CD4-positive, alpha-beta memory T cell (primary cell): ENCODE measurements at regions not wholly inside any gene's neighbourhood (a gene's known extent, or its start where the extent isn't known, plus 50 kb on each side); places are given as distances from the start of the nearest gene placed in this dataset.

Experiments used
- CTCF ChIA-PET: fragments of 350-600 bp; sonication (Branson Sonifier 250); formaldehyde crosslinking; loops from one replicate; lab custom pipeline; 2021; ENCODE audit warnings: inconsistent platforms; ENCODE audit not compliant: partially characterized antibody; lab: Charles Lee
- POLR2A ChIA-PET: fragments of 350-600 bp; sonication (Branson Sonifier 250); formaldehyde crosslinking; loops from one replicate; lab custom pipeline; 2021; ENCODE audit not compliant: partially characterized antibody; lab: Charles Lee
- DNase-seq, 5 donors: peaks; one replicate each; pipeline versions ENCODE4 v3.0.0 to v3.0.0-alpha.2; 2020 to 2022; ENCODE audit warnings: mixed read lengths in 1 of 5
- H3K27ac ChIP-seq: one replicate; pipeline ENCODE4 v1.7.0; 2013; ENCODE audit warnings: low read depth, low read length
- H3K27me3 ChIP-seq: 2 replicates; pipeline ENCODE4 v1.7.0; 2013; ENCODE audit warnings: mild to moderate bottlenecking, low read length, moderate library complexity; ENCODE audit not compliant: insufficient read depth
- H3K36me3 ChIP-seq: 2 replicates; pipeline ENCODE4 v1.7.0; 2013; ENCODE audit warnings: mild to moderate bottlenecking, low read length, moderate library complexity; ENCODE audit not compliant: insufficient read depth
- H3K4me1 ChIP-seq: 2 replicates; pipeline ENCODE4 v1.7.0; 2013; ENCODE audit warnings: mild to moderate bottlenecking, low read length, moderate library complexity; ENCODE audit not compliant: insufficient read depth
- H3K4me3 ChIP-seq, 2 donors: one replicate each; pipeline ENCODE4 v1.7.0; 2013; ENCODE audit warnings: low read length in 2 of 2, mild to moderate bottlenecking in 1 of 2
- H3K9me3 ChIP-seq, 2 donors: one replicate each; pipeline ENCODE4 v1.7.0; 2013; ENCODE audit warnings: low read length in 2 of 2, control low read depth in 1 of 2; ENCODE audit not compliant: control insufficient read depth in 1 of 2
- H3K27ac Mint-ChIP-seq, 7 donors: one replicate each; pipeline ENCODE4 v1.8.0; 2020 to 2021; ENCODE audit warnings: mixed read lengths in 7 of 7, mild to moderate bottlenecking in 6 of 7, inconsistent platforms in 3 of 7, moderate library complexity in 3 of 7
- H3K27me3 Mint-ChIP-seq, 2 donors: one replicate each; pipeline ENCODE4 v1.8.0; 2020 to 2021; ENCODE audit warnings: mixed read lengths in 2 of 2
- H3K36me3 Mint-ChIP-seq, 2 donors: one replicate each; pipeline ENCODE4 v1.8.0; 2020 to 2021; ENCODE audit warnings: mixed read lengths in 2 of 2, inconsistent platforms in 1 of 2, mild to moderate bottlenecking in 1 of 2
- H3K4me1 Mint-ChIP-seq, 4 donors: one replicate each; pipeline ENCODE4 v1.8.0; 2020 to 2021; ENCODE audit warnings: mixed read lengths in 4 of 4, mild to moderate bottlenecking in 1 of 4
- H3K4me3 Mint-ChIP-seq, 8 donors: one replicate each; pipeline ENCODE4 v1.8.0; 2020 to 2021; ENCODE audit warnings: mixed read lengths in 8 of 8, mild to moderate bottlenecking in 7 of 8, moderate library complexity in 6 of 8, inconsistent platforms in 3 of 8
- H3K9me3 Mint-ChIP-seq, 8 donors: one replicate each; pipeline ENCODE4 v1.8.0; 2020 to 2021; ENCODE audit warnings: mixed read lengths in 8 of 8, mild to moderate bottlenecking in 5 of 8, inconsistent platforms in 3 of 8, moderate library complexity in 1 of 8
- intact Hi-C: fragments of 100-400 bp; cut with micrococcal nuclease; formaldehyde crosslinking; loops from one replicate; pipeline ENCODE4 v1.15.1; 2023

DNA sequence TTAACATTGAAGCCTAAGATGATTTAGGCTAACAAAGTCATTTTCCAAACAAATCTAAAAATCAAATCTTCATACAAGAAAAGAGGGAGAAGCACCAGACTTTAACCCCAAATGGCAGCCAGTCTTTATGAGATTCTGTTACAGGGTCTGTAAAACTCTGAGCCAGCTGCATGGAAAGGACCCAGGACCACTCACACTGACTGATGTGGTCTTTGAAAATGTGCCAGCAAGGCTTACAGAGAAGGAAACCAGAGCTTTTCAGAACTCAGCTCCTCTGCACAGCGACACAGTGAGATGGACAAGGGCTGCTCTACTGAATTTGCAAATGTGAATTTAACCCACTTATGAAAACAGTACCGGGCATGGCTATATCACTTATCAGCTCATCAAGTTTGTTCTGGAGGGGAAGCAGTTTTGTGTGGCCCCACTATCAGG is 98.8 kb upstream of the SERP2 start:
- H3K4me3 Mint-ChIP-seq, result peak overlapping the region; percentile 61 to 89 (median 77)
- H3K36me3 Mint-ChIP-seq, result peaks cover 14 to 15% of the 10 kb centered on the region in 2 donors
- intact Hi-C loops, result loop anchor here (1.0 to 10.0 kb wide), 6 partner anchors 82 to 640 kb away; partner anchors contain the start of genes CCDC122 and LACC1
- Histone ChIP-seq H3K9me3 (no peaks in the 10 kb centered on the region), H3K27ac (peak overlapping the region; percentile 45), H3K27me3 (no peaks in the 10 kb centered on the region), H3K4me3 (peak overlapping the region; percentile 4 to 48), H3K4me1 (peaks cover 24% of the 10 kb centered on the region), H3K36me3 (no peaks in the 10 kb centered on the region)
- peak overlapping the region; percentile 80 to 98 (median 94) for H3K27ac Mint-ChIP-seq
- H3K9me3 Mint-ChIP-seq, result peaks cover 0 to 21% (median 4%) of the 10 kb centered on the region in 8 donors
- no peak for DNase-seq
- H3K4me1 Mint-ChIP-seq, result peaks cover 24 to 40% (median 27%) of the 10 kb centered on the region in 4 donors
- ChIA-PET CTCF (interaction anchor here (0.6 to 1.7 kb wide), 5 partner anchors 18 to 223 kb away, joined by 3 to 6 read pairs (median 3); no protein-coding TSS in a partner anchor), POLR2A (interaction anchor here (0.6 to 2.2 kb wide), 13 partner anchors 14 to 1283 kb away, joined by 3 to 13 read pairs (median 5); partner anchors contain the start of genes CCDC122, EPSTI1 and LACC1)
- peaks cover 5 to 6% of the 10 kb centered on the region in 2 donors for H3K27me3 Mint-ChIP-seq

DNA sequence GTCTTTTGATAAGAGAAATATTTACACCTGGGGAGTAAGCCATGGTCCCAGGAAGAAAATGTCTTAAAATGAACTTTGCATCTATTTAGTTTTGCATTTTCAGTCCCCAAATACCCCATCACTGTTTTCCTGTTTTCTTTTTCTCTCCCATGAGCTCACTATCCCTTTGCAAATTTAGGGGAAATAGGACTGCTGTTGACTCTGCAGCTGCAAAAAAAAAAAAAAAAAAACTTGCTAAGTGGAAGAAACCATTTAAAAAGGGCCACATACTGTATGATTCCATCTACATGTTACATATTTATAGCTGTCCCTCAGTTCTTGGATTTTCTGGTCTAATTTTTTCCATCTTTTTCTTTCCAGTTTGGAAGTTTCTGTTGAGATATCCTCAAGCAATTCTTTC is 98.2 kb upstream of the SERP2 start:
- H3K27ac Mint-ChIP-seq, result peak overlapping the region in 6 of 7 donors; percentile 71 to 98 (median 94)
- Histone ChIP-seq H3K4me3 (peak overlapping the region in 1 of 2 donors; percentile 48), H3K36me3 (no peaks in the 10 kb centered on the region), H3K27ac (no peak overlapping the region), H3K4me1 (peaks cover 24% of the 10 kb centered on the region), H3K9me3 (no peaks in the 10 kb centered on the region), H3K27me3 (no peaks in the 10 kb centered on the region)
- intact Hi-C loops, result loop anchor here (2.0 to 10.0 kb wide), 4 partner anchors 133 to 639 kb away; no protein-coding TSS in a partner anchor
- H3K4me3 Mint-ChIP-seq, result peak overlapping the region in 4 of 8 donors; percentile 5 to 61 (median 34)
- POLR2A ChIA-PET, result interaction anchor here (1.0 to 2.2 kb wide), 10 partner anchors 15 to 1284 kb away, joined by 3 to 13 read pairs (median 6); partner anchors contain the start of genes CCDC122, EPSTI1 and LACC1
- CTCF ChIA-PET, result interaction anchor here (0.6 to 1.7 kb wide), 3 partner anchors 83 to 158 kb away, joined by 3 to 6 read pairs (median 3); no protein-coding TSS in a partner anchor
- H3K36me3 Mint-ChIP-seq, result peaks cover 14 to 15% of the 10 kb centered on the region in 2 donors
- no peak for DNase-seq
- peaks cover 0 to 21% (median 4%) of the 10 kb centered on the region in 8 donors for H3K9me3 Mint-ChIP-seq
- peaks cover 24 to 40% (median 29%) of the 10 kb centered on the region in 4 donors for H3K4me1 Mint-ChIP-seq
- peaks cover 6 to 11% of the 10 kb centered on the region in 2 donors for H3K27me3 Mint-ChIP-seq

DNA sequence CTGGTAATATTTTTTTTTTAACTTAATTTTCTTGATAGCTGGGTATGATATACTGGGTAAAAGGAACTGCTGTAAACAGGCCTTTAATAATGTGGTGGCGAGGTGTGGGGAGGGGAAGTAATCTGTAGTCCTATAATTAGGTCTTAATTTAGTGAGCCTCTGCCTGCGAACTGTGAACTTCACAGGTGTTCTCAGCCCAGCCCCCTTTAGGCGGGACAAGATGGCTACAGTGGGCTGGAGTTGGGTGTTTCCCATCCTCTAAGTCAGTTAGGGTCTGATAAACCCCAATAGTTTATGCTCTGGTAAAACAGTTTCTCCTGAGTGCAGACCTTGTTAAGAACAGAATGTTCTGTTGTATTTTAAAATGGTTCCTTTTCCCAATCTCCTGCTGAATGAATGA is 97.6 kb upstream of the SERP2 start:
- intact Hi-C loops, result loop anchor here (10.0 kb wide), 2 partner anchors 371 to 639 kb away; no protein-coding TSS in a partner anchor
- peaks cover 6 to 12% of the 10 kb centered on the region in 2 donors for H3K27me3 Mint-ChIP-seq
- peaks cover 24% of the 10 kb centered on the region for H3K4me1 ChIP-seq
- H3K36me3 Mint-ChIP-seq, result peaks cover 14 to 15% of the 10 kb centered on the region in 2 donors
- no peak for DNase-seq
- H3K4me3 Mint-ChIP-seq, result peak overlapping the region in 3 of 8 donors; percentile 5 to 41 (median 17)
- no peak overlapping the region for H3K27ac ChIP-seq
- H3K4me1 Mint-ChIP-seq, result peaks cover 24 to 40% (median 29%) of the 10 kb centered on the region in 4 donors
- peak overlapping the region in 6 of 7 donors; percentile 56 to 98 (median 76) for H3K27ac Mint-ChIP-seq
- H3K27me3 ChIP-seq, result no peaks in the 10 kb centered on the region
- ChIA-PET POLR2A (no interaction called here), CTCF (interaction anchor here (1.2 kb wide), 1 partner anchor 85 kb away, joined by 3 read pairs; no protein-coding TSS in a partner anchor)
- H3K9me3 Mint-ChIP-seq, result peaks cover 0 to 21% (median 4%) of the 10 kb centered on the region in 8 donors
- no peaks in the 10 kb centered on the region for H3K36me3 ChIP-seq
- no peak overlapping the region for H3K4me3 ChIP-seq
- H3K9me3 ChIP-seq, result no peaks in the 10 kb centered on the region

DNA sequence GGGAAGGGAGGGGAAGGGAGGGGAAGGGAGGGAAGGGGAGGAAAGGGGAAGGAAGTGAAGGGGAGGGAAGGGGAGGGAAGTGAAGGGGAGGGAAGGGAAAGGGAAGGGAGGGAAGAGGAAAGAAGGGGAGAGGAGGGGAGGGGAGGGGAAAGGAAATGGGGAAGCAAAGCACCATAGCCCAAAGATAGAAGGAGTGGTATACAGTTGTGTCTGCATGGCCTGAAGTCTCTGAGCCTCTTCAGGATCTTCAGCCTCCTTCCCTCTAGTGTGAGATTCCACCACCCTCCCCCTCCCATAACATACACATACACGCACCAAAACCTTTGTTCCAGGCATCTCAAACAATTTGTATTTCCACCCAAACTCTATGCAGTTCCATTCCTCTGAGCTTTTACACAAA is 96.2 kb upstream of the SERP2 start:
- POLR2A ChIA-PET, result no interaction called here
- DNase-seq, result no peak
- no peaks in the 10 kb centered on the region for H3K36me3 ChIP-seq
- H3K27ac ChIP-seq, result no peak overlapping the region
- CTCF ChIA-PET, result no interaction called here
- H3K4me3 ChIP-seq, result no peak overlapping the region
- no peaks in the 10 kb centered on the region for H3K27me3 ChIP-seq
- Mint-ChIP-seq H3K27ac (peak overlapping the region in 4 of 7 donors; percentile 3 to 31 (median 6)), H3K36me3 (peaks cover 14 to 15% of the 10 kb centered on the region in 2 donors), H3K4me1 (peaks cover 21 to 40% (median 29%) of the 10 kb centered on the region in 4 donors), H3K9me3 (peaks cover 0 to 21% (median 4%) of the 10 kb centered on the region in 8 donors), H3K4me3 (no peak overlapping the region), H3K27me3 (peaks cover 11 to 18% of the 10 kb centered on the region in 2 donors)
- peaks cover 24% of the 10 kb centered on the region for H3K4me1 ChIP-seq
- intact Hi-C loops, result loop anchor here (10.0 kb wide), 2 partner anchors 373 to 637 kb away; no protein-coding TSS in a partner anchor
- no peaks in the 10 kb centered on the region for H3K9me3 ChIP-seq

DNA sequence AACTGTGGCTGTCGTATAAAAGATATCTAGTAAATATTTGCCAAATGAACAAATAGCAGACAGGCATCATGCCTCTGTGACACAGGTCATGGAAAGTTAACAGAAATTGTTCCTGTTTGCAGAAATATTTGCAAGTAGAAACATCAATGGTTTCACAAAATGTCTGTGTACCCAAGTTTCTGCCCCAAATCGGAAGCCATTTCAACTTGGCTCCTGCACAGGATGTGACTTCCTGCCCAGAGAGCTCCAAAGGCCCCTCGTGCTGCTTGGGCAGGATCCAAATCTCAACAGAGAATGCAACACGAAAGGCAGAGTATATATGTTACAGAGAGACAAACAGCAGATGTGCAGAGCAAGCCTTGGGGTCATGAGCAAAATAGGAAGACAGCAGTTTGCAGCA is 95.5 kb upstream of the SERP2 start:
- H3K4me1 Mint-ChIP-seq, result peaks cover 20 to 39% (median 29%) of the 10 kb centered on the region in 4 donors
- POLR2A ChIA-PET, result interaction anchor here (0.8 kb wide), 1 partner anchor 22 kb away, joined by 3 read pairs; no protein-coding TSS in a partner anchor

DNA sequence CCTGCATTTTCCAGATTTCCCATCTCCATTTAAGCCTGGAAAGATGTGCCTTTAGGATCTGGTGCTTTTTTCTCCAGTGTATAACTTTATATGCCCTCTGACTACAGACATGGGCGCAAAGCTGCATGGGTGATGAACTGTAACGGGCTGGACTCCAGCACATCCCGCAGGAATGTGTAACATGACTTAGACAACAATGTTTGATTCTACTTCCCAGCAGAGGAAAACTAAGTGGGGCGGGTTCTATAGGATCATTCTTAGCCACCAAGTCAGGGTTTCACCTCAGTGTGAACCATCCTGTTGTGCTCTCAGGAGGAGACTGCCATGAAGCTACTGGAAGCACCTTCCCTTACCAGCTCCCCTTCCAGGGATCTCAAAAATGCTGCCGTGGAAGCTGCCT is 93.2 kb upstream of the SERP2 start:
- H3K36me3 ChIP-seq, result no peaks in the 10 kb centered on the region
- intact Hi-C loops, result no loop called here
- Mint-ChIP-seq H3K27ac (no peak overlapping the region), H3K4me1 (peaks cover 6 to 17% (median 14%) of the 10 kb centered on the region in 4 donors), H3K27me3 (peaks cover 24 to 37% of the 10 kb centered on the region in 2 donors), H3K36me3 (peaks cover 5 to 7% of the 10 kb centered on the region in 2 donors), H3K9me3 (peaks cover 0 to 12% (median 5%) of the 10 kb centered on the region in 8 donors), H3K4me3 (no peak overlapping the region)
- no peak for DNase-seq
- no peaks in the 10 kb centered on the region for H3K9me3 ChIP-seq
- H3K4me1 ChIP-seq, result peaks cover 8% of the 10 kb centered on the region
- ChIA-PET CTCF (no interaction called here), POLR2A (no interaction called here)
- H3K4me3 ChIP-seq, result no peak overlapping the region
- no peaks in the 10 kb centered on the region for H3K27me3 ChIP-seq
- H3K27ac ChIP-seq, result no peak overlapping the region

More for the DNA sequence above, 95.5 kb upstream of the SERP2 start:
- Histone ChIP-seq H3K4me3 (no peak overlapping the region), H3K27me3 (no peaks in the 10 kb centered on the region), H3K36me3 (no peaks in the 10 kb centered on the region), H3K4me1 (peaks cover 24% of the 10 kb centered on the region), H3K27ac (no peak overlapping the region), H3K9me3 (no peaks in the 10 kb centered on the region)
- Mint-ChIP-seq H3K9me3 (peaks cover 0 to 21% (median 4%) of the 10 kb centered on the region in 8 donors), H3K27ac (peak overlapping the region in 4 of 7 donors; percentile 19 to 63 (median 60)), H3K4me3 (peak overlapping the region in 2 of 8 donors; percentile 37 to 63), H3K27me3 (peaks cover 16 to 24% of the 10 kb centered on the region in 2 donors), H3K36me3 (peaks cover 14 to 15% of the 10 kb centered on the region in 2 donors)
- CTCF ChIA-PET, result interaction anchor here (1.0 kb wide), 1 partner anchor 373 kb away, joined by 3 read pairs; no protein-coding TSS in a partner anchor
- DNase-seq, result no peak
- intact Hi-C loops, result loop anchor here (10.0 kb wide), 2 partner anchors 373 to 637 kb away; no protein-coding TSS in a partner anchor
